ENCODE measurements at regions not wholly inside any gene's neighbourhood (a gene's known extent, or its start where the extent isn't known, plus 50 kb on each side); places are given as distances from the start of the nearest gene placed in this dataset.
"Not testable (repeated sequence)": the region's sequence is repeated elsewhere in the genome, so short reads cannot be mapped to it uniquely, and the experiment has no call there.

DNA sequence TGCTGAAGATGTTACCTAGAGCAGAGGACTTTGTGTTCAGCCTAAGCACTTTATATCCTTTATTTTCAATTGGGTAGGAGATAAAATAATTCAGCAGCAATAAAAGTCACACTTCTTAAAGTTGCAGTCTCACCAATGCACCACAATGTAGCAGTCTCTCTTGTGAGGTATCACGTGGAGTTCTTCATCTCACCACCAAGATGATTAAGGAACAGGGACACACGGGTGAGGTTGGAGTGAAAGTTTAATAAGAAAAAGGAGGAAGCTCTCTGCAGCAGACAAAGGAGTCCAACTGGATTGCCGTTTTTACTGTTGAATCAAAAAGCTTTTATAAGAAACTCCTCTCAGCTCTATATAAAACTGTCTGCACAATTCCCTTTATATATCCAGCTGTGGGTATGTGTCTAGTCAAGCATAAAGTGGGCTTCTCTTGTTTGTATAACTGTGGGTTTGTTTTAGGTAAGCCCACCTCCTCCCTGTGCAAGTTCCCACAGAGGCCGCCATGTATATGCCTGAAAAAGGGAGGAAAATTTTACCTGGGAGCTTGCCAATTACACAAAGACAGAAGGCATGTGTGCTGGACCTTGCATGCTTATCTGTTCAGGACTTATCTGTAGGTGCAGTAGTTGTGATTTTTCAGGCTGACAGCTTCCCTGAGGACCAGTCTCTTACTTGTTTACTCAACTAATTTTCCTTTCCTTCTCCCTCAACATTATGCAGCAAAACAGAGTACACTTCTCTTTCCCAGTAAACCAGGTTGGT, 1497.2 kb upstream of the TPTE start:
- not testable (repeated sequence) for DNase-seq (ENCODE audit: low read depth in 2 of 2)

DNA sequence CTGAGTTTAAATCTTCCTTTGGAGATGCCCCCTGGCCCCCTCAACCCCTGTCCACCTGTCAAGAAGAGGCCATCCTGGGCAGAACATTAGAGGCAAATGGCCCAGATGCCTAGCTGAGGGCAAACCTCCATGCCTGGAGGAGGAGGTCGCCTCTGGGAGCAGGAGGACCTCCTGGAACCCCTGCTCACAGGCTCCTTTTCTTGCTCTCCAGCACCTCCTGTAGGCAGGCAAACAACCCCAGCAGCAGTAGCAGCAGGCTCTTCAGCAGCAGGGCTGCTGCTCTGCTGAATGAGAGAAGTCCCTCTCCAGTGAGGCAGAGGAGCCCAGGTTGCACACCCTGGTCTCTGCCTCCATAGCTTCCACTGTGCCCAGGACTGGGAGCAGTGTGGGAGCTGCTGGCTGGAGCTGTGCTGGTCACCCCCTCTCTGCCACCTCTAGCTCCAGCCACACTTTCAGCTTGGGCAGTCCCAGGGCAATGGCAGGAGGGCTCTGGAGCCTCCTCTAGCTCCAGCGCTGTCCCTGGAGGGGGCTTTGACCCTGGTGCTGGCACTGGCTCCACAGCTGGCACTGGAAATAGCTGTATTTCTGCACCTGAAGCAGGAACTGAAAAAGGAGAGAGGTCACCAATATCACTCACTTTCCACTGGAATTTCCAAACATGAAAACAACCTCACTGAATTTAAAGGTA, 1494.5 kb upstream of the TPTE start:
- DNase-seq (ENCODE audit: low read depth in 2 of 2): not testable (repeated sequence)

DNA sequence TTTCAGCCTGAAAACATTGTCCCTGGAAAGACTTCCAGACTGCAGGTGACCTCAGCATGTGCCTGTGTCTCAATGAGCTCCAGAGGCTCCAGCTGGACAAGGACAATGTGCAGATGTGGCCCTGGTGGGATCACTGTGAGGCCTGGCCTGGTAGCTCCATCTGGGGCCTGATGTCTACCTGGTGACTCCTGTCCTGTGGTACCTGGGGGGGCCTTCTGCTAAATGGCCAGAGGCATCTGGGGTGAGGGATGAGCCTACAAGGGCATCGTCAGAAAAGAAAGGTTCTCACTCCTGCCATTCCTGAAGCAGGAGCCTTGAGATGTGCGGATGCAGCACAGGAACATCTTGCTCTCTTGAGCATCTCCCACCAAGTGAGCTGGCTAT, 1494.0 kb upstream of the TPTE start:
- DNase-seq (ENCODE audit: low read depth in 2 of 2): not testable (repeated sequence)

DNA sequence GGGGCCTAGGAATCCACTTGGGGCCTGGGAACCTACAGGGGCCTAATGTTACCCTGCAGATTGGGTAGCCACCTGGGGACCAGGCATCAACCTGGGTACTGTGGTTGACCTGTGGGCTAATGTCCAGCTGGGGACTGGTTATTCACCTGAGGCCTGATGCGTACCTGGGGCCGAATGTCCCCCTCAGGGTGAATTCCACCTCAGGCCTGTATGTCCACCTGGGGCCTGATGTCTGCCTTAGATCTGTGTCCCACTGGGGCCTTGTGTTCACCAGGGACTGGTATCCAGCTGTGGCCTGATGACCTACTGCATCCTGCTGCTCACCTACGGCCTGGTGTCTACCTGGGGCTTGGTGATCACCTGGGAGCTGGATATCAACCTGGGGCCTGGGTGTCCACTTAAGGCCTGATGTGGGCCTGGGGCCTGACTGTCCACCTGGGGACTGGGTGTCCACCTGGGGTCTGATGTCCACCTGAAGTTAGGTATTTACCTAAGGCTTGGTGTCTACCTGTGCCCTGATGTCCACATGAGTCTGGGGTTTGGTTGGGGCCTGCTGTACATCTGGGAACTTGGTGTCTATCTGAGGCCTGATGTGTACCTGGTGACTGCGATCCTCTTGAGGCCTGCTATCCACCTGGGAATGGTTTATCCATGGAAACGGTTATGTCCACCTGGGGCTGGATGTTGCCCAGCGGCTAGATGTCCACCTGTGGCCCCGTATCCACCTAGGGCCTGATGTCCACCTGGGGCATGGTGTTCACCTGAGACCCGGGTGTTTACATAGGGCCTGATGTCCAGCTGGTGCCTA, 1492.6 kb upstream of the TPTE start:
- not testable (repeated sequence) for DNase-seq (ENCODE audit: low read depth in 2 of 2)

DNA sequence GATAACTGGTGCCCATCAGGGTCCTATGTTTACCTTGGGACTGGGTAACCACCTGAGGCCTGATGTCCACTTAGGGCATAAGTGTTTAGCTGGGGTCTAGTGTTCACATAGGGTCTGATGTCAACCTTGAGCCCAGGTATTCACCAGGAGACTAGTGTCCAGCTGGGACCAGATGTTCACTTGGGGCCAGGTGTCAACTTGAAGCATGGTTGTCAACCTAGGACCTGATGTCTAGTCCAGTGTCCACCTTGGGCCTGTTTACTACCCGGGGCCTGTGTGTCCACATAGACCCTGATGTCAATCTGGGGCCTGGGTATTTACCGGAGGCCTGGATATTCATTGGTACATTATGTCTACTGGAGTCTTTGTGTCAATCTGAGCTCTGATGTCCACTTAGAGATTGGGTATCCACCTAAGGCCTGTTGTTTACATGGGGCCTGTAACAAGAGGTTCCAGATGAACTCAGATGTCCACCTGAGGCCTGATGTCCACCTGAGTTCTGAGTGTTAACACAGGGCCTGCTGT, 1491.2 kb upstream of the TPTE start:
- not testable (repeated sequence) for DNase-seq (ENCODE audit: low read depth in 2 of 2)

DNA sequence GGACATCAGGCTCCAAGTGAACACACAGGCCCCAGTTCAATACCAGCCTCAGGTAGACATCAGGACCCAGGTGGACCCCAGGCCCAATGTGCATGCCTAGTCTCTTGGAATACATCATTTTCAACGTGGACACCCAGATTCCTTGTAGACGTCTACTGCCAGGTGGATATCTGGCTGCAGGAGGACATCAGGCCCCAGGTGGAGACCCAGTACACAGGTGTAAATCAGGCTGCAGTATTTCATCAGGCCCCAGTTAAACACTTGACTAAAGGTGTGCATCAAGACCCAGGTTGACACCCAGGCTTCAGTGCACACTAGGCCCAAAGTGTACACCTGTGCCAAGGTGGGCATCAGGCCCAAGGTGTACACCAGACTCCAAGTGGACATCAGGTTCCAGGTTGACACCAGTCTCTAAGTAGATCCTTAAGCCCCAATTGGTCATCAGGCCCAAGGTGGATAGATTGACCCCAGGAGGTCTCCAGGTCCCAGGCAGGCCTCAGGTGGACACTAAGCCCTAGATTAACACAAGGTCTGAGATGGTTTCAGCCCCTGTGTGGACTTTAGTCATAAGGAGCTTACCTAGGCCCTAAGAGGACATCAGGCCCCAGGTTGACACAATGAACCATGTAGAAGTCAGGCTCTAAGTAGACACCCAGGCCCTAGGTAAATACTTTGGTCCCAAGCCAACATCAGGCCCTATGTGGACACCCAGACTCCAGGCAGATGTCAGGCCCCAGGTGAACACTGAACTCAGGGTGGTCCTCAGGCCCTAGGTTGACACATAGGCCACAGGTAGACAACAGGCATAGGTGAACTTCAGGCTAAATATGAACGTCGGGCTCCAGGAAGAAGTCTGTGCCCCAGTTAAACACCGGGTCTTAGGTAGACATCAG, 1489.7 kb upstream of the TPTE start:
- not testable (repeated sequence) for DNase-seq (ENCODE audit: low read depth in 2 of 2)

DNA sequence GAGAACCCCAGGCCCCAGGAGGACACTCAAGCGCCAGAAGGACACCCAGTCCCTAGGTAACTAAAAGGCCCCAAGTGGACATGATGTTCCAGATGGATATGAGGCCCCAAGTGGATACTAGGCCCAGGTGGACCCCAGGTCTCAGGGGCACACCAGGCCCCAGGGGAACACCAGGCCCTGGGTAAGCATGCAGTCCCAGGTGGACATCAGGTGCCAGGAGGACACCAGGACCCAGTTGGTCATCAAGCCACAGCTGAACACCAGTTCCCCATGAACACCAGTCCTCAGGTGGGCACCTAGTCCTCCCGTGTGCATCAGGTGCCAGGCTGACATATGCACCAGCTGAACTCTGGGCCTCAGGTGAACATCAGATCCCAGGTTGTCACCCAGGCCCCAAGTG, 1488.8 kb upstream of the TPTE start:
- not testable (repeated sequence) for DNase-seq (ENCODE audit: low read depth in 2 of 2)

DNA sequence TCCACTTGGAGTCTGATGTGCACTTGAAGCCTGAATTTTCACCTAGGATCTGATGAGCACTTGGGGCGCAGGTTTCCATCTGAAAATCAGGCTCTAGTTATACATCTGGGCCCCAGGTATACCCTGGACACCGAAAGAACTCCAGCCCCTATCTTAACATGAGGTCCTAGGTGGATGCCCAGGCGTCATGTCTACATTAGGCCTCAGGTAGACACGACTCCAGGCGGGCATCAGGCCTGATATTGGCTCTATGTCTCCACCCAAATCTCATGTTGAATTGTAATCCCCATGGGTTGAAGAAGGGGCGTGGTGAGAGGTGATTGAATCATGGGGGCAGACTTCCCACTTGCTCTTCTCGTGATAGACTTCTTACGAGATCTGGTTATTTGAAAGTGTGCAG, 1488.1 kb upstream of the TPTE start:
- DNase-seq (ENCODE audit: low read depth in 2 of 2): not testable (repeated sequence)

DNA sequence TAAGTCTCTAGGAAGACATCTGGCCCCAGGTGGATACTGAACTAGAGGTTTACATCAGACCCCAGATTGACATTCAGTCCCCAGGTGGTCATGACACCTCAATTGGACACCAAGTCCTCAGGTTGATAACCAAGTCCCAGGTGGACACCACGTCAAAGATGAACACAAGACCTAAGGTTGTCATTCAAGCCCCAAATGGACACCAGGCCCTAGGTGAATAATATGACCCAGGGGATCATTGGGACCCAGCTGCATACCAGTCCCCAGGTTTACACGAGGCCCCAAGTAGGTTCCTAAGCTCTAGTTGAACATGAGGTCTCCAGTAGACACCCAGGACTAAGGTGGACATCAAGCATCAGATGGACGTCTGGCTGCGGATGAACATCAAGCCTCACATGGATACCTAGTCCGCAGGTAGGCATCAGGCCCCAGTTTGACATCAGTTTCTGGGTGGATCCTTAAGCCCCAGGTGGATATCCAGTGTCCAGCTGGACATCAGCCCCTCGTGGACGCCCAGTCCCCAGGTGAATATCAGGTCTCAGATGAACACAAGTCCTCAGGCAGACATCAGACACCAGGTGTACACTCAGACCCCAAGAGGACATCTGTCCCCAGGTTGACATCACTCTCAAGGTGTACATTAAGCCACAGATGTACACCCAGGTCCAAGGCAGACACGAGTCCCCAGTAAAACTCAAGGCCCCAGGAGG, 1486.7 kb upstream of the TPTE start:
- DNase-seq (ENCODE audit: low read depth in 2 of 2): not testable (repeated sequence)

DNA sequence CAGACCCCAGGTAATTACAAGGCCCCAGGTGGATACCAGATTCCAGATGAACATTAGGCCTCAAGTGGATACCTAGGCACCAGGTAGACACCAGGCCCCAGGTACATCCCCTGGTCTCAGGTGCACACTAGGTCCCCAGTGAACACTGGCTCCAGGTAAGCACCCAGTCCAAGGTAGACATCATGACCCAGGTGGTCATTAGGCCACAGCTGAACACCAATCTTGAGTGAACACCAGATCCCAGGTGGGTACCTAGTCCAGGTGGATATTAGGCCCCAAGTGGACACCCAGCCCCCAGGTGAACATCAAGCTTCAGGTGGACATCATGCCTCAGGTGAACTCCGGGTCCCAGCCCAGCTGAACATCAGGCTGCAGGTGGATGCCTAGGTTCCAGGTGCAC, 1486.2 kb upstream of the TPTE start:
- DNase-seq (ENCODE audit: low read depth in 2 of 2): not testable (repeated sequence)

DNA sequence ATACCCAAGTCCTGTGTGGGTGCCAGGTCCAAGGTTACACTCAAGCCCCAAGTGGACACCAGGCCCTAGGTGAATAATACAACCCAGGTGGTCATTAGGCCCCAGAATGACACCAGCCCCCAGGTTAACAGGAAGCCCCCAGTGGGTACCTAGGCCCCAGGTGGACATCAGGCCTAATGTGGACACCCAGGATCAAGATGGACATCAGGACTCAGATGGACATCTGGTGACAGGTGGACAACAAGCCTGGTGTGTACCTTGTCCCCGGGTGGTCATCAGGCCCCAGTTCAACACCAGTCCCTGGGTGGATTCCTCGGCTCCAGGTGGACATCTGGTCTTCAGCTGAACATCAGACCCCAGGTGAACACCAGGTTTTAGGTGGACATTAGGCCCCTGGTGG, 1485.4 kb upstream of the TPTE start:
- DNase-seq (ENCODE audit: low read depth in 2 of 2): not testable (repeated sequence)

DNA sequence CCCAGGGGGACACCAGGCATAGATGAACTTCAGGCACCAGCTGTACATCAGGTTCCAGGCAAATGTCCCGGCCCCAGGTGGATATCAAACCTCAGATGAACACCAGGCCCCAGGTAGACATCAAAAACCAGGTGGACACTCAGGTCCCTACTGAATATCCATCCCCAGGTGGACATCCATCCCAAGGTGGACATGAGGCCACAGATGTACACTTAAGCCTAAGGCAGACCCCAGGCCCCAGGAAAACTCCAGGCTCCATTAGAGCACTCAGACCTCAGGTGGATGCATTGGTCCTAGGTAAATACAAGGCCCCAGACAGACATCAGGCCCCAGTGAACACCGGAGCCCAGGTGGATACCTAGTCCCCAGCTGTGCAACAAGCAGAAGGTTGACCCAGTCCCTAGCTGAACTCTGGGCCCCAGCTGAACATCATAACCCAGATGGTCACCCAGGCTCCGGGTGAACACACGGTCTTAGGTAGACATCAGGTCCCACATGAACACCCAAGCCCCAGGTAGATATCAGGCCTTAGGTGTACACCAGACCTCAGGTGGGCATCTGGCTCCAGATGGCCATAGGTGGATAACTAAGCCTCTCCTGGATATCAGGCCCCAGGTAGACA, 1484.3 kb upstream of the TPTE start:
- DNase-seq (ENCODE audit: low read depth in 2 of 2): not testable (repeated sequence)

DNA sequence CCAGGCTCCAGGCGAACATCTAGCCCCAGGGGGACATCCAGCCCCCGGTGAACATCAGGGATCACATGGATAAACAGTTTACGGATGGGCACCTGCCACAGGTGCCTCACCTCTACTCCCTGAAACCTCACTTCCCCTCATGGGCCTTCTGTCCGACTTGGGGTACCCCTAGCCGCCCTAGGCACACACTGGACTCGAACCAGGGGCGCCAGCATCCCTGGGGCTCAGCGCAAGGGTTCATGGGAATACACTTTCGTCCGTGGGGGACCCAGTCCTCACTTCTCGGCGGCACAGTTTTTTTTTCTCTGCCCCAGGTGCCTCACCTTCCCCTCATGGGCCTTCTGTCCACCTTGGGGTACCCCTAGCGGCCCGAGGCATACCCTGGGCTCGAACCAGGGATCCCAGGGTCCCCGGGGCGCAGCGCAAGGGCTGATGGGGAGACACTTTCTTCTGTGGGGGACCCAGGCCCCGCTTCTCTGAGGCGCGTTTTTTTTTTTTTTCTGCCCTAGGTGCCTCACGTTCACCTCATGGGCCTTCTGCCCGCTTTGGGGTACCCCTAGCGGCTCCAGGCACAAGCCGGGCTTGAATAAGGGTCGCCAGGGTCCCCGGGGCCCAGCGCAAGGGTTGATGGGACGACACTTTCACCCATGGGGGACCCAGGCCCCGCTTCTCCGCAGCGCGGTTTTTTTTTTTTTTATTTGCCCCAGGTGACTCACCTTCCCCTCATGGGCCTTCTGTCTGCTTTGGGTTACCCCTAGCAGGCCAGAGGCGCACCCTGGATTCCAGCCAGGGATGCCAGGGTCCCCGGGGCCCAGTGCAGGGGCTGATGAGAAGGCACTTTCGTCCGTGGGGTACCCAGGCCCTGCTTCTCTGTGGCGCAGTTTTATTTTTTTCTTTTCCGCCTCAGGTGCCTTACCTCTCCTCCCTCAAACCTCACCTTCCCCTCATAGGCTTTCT, 1483.5 kb upstream of the TPTE start:
- not testable (repeated sequence) for DNase-seq (ENCODE audit: low read depth in 2 of 2)

DNA sequence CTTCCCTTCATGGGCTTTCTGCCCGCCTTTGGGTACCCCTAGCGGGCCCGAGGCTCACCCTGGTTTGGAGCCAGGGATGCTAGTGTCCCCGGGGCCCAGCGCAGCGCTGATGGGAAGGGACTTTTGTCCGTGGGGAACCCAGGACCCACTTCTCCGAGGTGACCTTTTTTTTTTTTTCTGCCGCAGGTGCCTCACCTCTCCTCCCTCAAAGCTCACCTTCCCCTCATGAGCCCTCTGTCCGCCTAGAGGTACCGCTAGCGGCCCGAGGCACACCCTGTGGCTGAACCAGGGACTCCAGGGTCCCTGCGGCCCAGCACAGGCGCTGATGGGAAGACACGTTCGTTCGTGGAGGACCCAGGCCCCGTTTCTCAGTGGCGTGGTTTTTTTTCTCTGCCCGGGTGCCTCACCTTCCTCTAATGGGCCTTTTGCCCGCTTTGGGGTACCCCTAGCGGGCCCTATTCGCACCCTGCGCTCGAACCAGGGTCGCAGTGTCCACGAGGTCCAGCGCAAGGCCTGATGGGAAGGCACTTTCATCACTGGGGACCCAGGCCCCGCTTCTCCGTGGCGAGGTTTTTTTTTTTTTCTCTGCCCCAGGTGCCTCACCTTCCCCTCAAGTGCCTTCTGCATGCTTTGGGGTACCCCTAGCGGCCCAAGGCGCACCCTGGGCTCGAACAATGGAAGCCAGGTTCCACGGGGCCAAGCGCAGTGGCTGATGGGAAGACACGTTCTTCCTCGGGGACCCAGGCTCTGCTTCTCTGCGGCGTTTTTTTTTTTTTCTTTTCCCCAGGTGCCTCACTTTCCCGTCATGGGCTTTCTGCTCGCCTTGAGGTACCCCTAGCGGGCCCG, 1481.6 kb upstream of the TPTE start:
- not testable (repeated sequence) for DNase-seq (ENCODE audit: low read depth in 2 of 2)

DNA sequence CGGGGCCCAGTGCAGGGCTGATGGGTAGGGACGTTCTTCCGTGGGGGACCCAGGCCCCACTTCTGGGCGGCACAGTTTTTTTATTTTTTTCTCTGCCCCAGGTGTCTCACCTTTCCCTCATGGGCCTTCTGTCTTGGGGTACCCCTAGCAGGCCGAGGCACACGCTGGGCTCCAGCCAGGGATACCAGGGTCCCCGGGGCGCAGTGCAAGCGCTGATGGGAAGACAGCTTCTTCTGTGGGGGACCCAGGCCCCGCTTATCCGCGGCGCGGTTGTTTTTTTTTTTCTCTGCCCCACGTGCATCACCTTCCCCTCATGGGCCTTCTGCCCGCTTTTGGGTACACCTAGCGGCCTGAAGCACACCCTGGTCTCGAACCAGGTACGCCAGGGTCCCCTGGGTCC, 1481.0 kb upstream of the TPTE start:
- not testable (repeated sequence) for DNase-seq (ENCODE audit: low read depth in 2 of 2)

DNA sequence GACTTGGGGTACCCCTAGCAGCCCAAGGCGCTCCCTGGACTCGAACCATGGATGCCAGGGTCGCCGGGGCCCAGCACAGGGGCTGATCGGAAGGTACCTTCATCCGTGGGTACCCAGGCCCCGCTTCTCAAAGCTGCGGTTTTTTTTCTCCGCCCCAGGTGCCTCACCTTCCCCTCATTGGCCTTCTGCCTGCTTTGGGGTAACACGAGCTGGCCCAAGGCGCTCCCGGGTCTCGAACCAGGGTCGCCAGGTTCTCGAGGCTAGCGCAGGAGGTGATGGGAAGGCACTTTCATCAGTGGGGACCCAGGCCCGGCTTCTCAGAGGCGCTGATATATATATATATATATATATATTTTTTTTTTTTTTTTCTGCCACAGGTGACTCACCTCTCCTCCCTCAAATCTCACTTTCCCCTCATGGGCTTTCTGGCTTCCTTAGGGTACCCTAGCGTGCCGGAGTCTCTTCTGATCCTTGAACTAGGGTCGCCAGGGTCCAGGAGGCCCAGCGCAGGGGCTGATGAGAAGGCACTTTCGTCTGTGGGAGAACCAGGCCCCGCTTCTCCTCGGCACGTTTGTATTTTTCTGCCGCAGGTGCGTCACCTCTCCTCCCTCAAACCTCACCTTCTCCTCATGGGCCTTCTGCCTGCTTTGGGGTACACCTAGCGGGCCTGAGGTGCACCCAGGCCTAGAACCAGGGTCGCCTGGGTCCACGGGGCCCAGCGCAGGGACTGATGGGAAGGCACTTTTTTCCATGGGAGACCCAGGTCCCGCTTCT, 1480.0 kb upstream of the TPTE start:
- not testable (repeated sequence) for DNase-seq (ENCODE audit: low read depth in 2 of 2)

DNA sequence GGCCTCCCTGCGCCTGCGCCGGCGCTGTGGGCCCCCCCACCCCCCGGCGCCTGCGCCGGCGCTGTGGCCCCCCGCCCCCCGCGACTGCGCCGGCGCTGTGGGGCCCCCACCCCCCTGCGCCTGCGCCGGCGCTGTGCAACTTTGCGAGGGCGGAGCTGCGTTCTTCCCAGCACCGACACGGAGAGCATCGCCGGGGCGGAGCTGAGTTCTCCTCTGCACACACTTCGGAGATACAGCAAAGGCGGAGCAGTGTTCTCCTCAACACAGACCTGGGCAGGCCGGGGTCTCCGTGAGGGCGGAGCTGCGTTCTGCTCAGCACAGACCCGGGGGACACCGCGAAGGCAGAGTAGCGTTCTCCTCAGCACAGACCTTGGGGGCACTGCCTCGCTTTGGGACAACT, 1478.3 kb upstream of the TPTE start:
- DNase-seq (ENCODE audit: low read depth in 2 of 2): not testable (repeated sequence)

Data from stimulated activated CD4-positive, alpha-beta T cell treated with anti-CD3 and anti-CD28 coated beads, Interleukin-12 subunit alpha, Interleukin-12 subunit beta, amount 100 ng/mL, for 24 hours (primary cell).